Osteocyte (in vitro differentiated cells): ENCODE measurements at regions not wholly inside any gene's neighbourhood (a gene's known extent, or its start where the extent isn't known, plus 50 kb on each side); places are given as distances from the start of the nearest gene placed in this dataset.

ENCODE experiments used
- DNase-seq: peaks from one replicate; pipeline ENCODE4 v3.0.0; 2021; ENCODE audit warnings: mixed read lengths; ENCODE audit not compliant: unreplicated experiment; ENCODE audit errors: extremely low spot score
- H3K27ac Mint-ChIP-seq: one replicate; pipeline ENCODE4 v1.8.0; 2021; ENCODE audit warnings: mild to moderate bottlenecking, mixed read lengths; ENCODE audit not compliant: unreplicated experiment
- H3K27me3 Mint-ChIP-seq: one replicate; pipeline ENCODE4 v1.8.0; 2021; ENCODE audit warnings: mixed read lengths; ENCODE audit not compliant: unreplicated experiment
- H3K36me3 Mint-ChIP-seq: one replicate; pipeline ENCODE4 v1.8.0; 2021; ENCODE audit warnings: mixed read lengths; ENCODE audit not compliant: unreplicated experiment
- H3K4me1 Mint-ChIP-seq: one replicate; pipeline ENCODE4 v1.8.0; 2021; ENCODE audit warnings: mixed read lengths; ENCODE audit not compliant: unreplicated experiment
- H3K4me3 Mint-ChIP-seq: one replicate; pipeline ENCODE4 v1.8.0; 2021; ENCODE audit warnings: mild to moderate bottlenecking, moderate library complexity, mixed read lengths; ENCODE audit not compliant: unreplicated experiment
- H3K9me3 Mint-ChIP-seq: one replicate; pipeline ENCODE4 v1.8.0; 2021; ENCODE audit warnings: mixed read lengths; ENCODE audit not compliant: unreplicated experiment
- TF ChIP-seq, protein P1 (sequence below): fragments of 200-600 bp; sonication (generic); IDR thresholded peaks from 2 replicates; pipeline ENCODE4 v1.5.0; 2021; ENCODE audit warnings: antibody characterized with exemption, mild to moderate bottlenecking, moderate library complexity

DNA sequence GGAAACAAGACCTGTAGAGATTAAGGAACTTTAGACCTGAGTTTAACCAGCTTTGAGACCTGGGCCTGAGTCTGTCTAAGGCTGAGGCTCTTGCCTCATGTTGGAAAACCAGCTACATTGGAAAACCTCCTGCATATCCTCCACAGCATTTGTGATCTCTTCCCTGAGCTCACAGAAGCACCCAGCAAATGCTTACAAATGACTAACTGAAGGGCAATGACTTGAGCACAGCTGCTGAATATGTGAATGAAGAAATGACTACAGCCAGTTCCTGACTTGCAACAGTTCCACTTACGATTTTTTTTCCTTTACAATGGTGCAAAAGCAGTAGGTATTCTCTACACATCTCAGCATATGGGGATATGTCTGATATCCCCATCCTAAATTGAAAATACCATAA lies 112.4 kb upstream of the RREB1 start:
- TF ChIP-seq, protein P1, sequence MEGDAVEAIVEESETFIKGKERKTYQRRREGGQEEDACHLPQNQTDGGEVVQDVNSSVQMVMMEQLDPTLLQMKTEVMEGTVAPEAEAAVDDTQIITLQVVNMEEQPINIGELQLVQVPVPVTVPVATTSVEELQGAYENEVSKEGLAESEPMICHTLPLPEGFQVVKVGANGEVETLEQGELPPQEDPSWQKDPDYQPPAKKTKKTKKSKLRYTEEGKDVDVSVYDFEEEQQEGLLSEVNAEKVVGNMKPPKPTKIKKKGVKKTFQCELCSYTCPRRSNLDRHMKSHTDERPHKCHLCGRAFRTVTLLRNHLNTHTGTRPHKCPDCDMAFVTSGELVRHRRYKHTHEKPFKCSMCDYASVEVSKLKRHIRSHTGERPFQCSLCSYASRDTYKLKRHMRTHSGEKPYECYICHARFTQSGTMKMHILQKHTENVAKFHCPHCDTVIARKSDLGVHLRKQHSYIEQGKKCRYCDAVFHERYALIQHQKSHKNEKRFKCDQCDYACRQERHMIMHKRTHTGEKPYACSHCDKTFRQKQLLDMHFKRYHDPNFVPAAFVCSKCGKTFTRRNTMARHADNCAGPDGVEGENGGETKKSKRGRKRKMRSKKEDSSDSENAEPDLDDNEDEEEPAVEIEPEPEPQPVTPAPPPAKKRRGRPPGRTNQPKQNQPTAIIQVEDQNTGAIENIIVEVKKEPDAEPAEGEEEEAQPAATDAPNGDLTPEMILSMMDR, result no peak
- DNase-seq, result no peak
- Mint-ChIP-seq H3K9me3 (no peaks in the 10 kb centered on the region), H3K27ac (no peak overlapping the region), H3K4me1 (no peaks in the 10 kb centered on the region), H3K4me3 (no peak overlapping the region), H3K27me3 (peaks cover 4% of the 10 kb centered on the region), H3K36me3 (no peaks in the 10 kb centered on the region)

DNA sequence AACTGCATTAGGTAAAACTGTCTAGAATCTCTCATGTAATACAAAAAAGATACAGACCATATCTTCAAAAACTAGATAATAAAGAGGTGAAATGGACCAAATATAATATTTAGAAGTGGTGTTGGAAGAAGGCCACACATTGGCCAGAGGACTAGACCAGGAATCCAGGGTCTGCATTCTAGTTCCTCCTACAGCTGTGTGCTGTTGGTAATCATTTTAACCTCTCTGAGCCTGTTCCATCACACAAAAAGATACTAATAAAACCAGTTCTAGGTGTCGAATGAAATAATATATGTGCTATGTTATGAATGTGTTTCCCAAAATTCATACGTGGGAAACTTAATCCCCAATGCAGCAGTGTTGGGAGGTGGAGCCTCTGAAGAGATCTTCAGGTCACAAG lies 111.6 kb upstream of the RREB1 start:
- DNase-seq, result no peak
- TF ChIP-seq, protein P1, result no peak
- Mint-ChIP-seq H3K4me1 (no peaks in the 10 kb centered on the region), H3K36me3 (no peaks in the 10 kb centered on the region), H3K9me3 (no peaks in the 10 kb centered on the region), H3K4me3 (no peak overlapping the region), H3K27ac (no peak overlapping the region), H3K27me3 (peaks cover 4% of the 10 kb centered on the region)

DNA sequence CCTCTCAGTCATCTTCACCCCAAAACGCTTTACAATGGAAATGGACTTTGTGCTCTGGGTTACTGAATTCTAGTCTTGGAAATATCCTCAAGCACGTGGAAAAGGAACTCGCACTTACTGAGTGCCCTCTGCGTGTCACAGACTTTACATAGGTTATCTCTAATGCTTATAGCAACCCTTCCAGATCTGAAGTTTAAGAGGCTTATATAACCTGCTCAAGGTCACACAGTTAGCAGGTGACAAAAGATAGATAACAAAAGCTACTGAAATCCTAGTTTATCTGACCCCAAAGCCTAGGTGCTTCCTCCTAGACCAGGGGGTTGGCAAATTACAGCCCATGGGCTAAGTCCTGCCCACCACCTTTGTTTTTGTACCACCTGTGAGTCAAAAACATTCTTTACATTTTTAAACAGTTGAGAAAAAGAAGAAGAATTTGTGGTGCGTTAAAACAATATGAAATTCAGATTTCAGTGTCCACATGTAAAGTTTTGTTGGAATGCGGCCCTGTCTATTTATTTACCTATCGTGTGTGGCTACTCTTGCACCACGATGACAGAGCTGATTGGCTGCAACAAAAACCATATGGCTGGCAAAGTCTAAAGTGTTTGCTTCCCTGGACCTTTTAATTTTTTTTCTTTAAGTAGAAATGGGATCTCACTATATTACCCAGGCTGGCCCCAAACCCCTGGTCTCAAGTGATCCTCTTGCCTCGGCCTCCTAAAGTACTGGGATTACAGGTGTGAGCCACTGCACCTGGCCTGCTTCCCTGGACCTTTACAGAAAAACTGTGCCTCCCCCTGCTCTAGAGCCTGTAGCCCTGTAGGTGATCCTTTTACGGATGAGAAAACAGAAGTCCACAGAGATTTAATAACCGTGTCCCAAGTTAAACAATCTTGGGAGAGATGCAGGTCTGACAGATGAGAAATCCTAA lies 110.2 kb upstream of the RREB1 start:
- Mint-ChIP-seq H3K4me1 (no peaks in the 10 kb centered on the region), H3K9me3 (no peaks in the 10 kb centered on the region), H3K27ac (no peak overlapping the region), H3K4me3 (no peak overlapping the region), H3K36me3 (no peaks in the 10 kb centered on the region), H3K27me3 (peaks cover 4% of the 10 kb centered on the region)
- no peak for DNase-seq
- TF ChIP-seq, protein P1, result no peak

DNA sequence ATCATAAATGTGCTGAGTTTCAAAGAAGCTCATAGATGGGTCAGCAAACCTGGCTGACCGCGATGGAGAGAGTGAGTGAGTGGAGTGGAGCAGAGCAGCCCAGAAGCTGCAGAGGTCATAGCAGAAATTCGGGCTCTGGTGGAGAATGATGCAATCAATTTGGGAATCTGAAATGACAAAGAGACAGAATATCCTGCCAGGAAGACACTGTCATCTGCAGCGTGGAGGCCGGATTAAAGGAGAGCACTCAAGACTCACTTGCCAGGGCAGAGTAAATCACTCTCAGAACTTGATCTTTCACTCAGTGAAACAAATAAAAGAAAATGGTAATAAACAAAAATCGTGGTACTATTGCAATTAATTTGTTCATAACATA lies 109.6 kb upstream of the RREB1 start:
- Mint-ChIP-seq H3K4me3 (no peak overlapping the region), H3K36me3 (no peaks in the 10 kb centered on the region), H3K27me3 (peaks cover 4% of the 10 kb centered on the region), H3K27ac (no peak overlapping the region), H3K4me1 (no peaks in the 10 kb centered on the region), H3K9me3 (no peaks in the 10 kb centered on the region)
- no peak for DNase-seq
- TF ChIP-seq, protein P1, result no peak

DNA sequence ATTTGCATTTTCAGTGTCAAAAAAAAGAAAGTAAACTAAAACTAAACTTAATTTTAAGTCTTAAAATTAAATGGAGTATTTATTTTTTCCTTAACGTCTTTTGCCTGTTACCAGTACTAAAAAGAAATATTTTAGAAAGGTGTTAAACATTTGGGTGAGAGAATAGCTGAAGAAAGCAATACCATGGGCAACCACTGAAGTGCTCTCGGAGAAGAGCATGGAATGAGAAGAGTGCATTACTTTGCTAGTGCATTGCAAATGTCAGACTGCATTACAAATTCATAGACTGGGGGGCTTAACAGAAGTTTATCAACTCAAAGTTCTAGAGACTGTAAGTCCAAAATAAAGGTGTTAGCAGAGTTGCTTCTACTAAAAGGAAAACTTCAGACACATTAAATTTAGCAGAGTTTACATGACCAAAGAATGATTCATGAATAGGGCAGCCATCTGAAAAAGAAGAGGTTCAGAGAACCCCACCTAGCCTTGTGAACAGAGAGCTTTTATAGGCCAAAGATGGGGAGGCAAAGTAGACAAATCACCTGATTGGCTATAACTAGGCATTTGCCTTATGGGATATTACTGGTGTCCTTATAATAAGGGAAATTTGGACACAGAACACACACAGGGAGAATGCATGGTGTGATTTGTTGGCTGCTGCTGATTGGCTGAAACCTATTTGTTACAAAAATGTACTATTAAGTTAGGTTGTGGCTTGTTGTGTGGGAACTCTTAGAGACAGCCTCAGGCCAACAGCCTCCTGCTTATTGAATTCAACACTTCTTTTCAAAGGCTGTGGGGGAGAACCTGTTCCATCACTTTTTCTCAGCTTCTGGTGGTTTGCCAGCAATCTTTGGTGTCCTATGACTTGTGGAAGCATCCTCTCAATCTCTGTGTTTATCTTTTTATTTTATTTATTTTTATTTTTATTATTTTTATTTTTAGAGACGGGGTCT lies 106.7 kb upstream of the RREB1 start:
- no peaks in the 10 kb centered on the region for H3K9me3 Mint-ChIP-seq
- no peak for DNase-seq
- TF ChIP-seq, protein P1, result no peak
- H3K27ac Mint-ChIP-seq, result no peak overlapping the region
- no peak overlapping the region for H3K4me3 Mint-ChIP-seq
- H3K36me3 Mint-ChIP-seq, result no peaks in the 10 kb centered on the region
- peaks cover 4% of the 10 kb centered on the region for H3K27me3 Mint-ChIP-seq
- H3K4me1 Mint-ChIP-seq, result no peaks in the 10 kb centered on the region
